Liver (tissue), 8 donors: ENCODE measurements at regions not wholly inside any gene's neighbourhood (a gene's known extent, or its start where the extent isn't known, plus 50 kb on each side); places are given as distances from the start of the nearest gene placed in this dataset.

ENCODE experiments used
- DNase-seq: peaks from one replicate; pipeline ENCODE4 v3.0.0-alpha.2; 2017; ENCODE audit warnings: low spot score
- H3K27ac ChIP-seq, 2 donors: one replicate each; pipeline ENCODE4 v1.7.0; 2013; ENCODE audit warnings: inconsistent platforms in 2 of 2, low read length in 2 of 2, control low read depth in 1 of 2, low read depth in 1 of 2, mild to moderate bottlenecking in 1 of 2
- H3K27me3 ChIP-seq, 4 donors: one replicate each; pipeline versions ENCODE4 v1.6.1 to v1.7.0; 2013; ENCODE audit warnings: low read length in 3 of 4, inconsistent platforms in 1 of 4, mild to moderate bottlenecking in 1 of 4, moderate library complexity in 1 of 4; ENCODE audit not compliant: control insufficient read depth in 4 of 4, insufficient read depth in 4 of 4
- H3K36me3 ChIP-seq, 4 donors: one replicate each; pipeline versions ENCODE4 v1.6.1 to v1.7.0; 2013; ENCODE audit warnings: low read length in 3 of 4, mild to moderate bottlenecking in 3 of 4, low read depth in 1 of 4, moderate library complexity in 1 of 4; ENCODE audit not compliant: control insufficient read depth in 4 of 4, insufficient read depth in 3 of 4
- H3K4me1 ChIP-seq, 4 donors: one replicate each; pipeline versions ENCODE4 v1.6.1 to v1.7.0; 2013; ENCODE audit warnings: low read length in 3 of 4, mild to moderate bottlenecking in 3 of 4, moderate library complexity in 1 of 4; ENCODE audit not compliant: control insufficient read depth in 4 of 4, insufficient read depth in 4 of 4
- H3K4me3 ChIP-seq, 3 donors: one replicate each; pipeline versions ENCODE4 v1.6.1 to v1.7.0; 2013; ENCODE audit warnings: low read length in 3 of 3, control low read depth in 1 of 3, low read depth in 1 of 3, mild to moderate bottlenecking in 1 of 3
- H3K9ac ChIP-seq, 2 donors: one replicate each; pipeline ENCODE4 v1.7.0; 2013; ENCODE audit warnings: low read length in 2 of 2, mild to moderate bottlenecking in 2 of 2, moderate library complexity in 2 of 2, control low read depth in 1 of 2, low read depth in 1 of 2
- H3K9me3 ChIP-seq, 4 donors: one replicate each; pipeline versions ENCODE4 v1.6.1 to v1.7.0; 2013; ENCODE audit warnings: low read length in 3 of 4; ENCODE audit not compliant: control insufficient read depth in 4 of 4
- ATF3 ChIP-seq: IDR thresholded peaks from 2 replicates; pipeline ENCODE4 v1.6.1; 2016; ENCODE audit warnings: antibody characterized with exemption
- EGR1 ChIP-seq, 2 donors: IDR thresholded peaks; 2 replicates each; pipeline ENCODE4 v1.6.1; 2016 to 2018; ENCODE audit warnings: antibody characterized with exemption in 2 of 2, low read depth in 2 of 2
- FOXA1 ChIP-seq: IDR thresholded peaks from 2 replicates; pipeline ENCODE4 v1.6.1; 2016; ENCODE audit warnings: antibody characterized with exemption
- FOXA2 ChIP-seq: IDR thresholded peaks from 2 replicates; pipeline ENCODE4 v1.6.1; 2016; ENCODE audit warnings: antibody characterized with exemption
- GABPA ChIP-seq, 2 donors: IDR thresholded peaks in 1 of 2; conservative IDR thresholded peaks in 1 of 2; 2 replicates each; pipeline ENCODE4 v1.6.1; 2016; ENCODE audit warnings: antibody characterized with exemption in 2 of 2, mild to moderate bottlenecking in 1 of 2, moderate library complexity in 1 of 2
- HNF4G ChIP-seq: IDR thresholded peaks from 2 replicates; pipeline ENCODE4 v1.6.1; 2016; ENCODE audit warnings: antibody characterized with exemption
- JUND ChIP-seq, 2 donors: IDR thresholded peaks; 2 replicates each; pipeline ENCODE4 v1.6.1; 2016; ENCODE audit warnings: antibody characterized with exemption in 2 of 2
- NR2F2 ChIP-seq: IDR thresholded peaks from 2 replicates; pipeline ENCODE4 v1.6.1; 2016; ENCODE audit warnings: antibody characterized with exemption
- RXRA ChIP-seq, 2 donors: IDR thresholded peaks; 2 replicates each; pipeline ENCODE4 v1.6.1; 2017 to 2018; ENCODE audit warnings: antibody characterized with exemption in 2 of 2, mild to moderate bottlenecking in 1 of 2
- SP1 ChIP-seq: IDR thresholded peaks from 2 replicates; pipeline ENCODE4 v1.6.1; 2018; ENCODE audit warnings: antibody characterized with exemption, mild to moderate bottlenecking
- TAF1 ChIP-seq: conservative IDR thresholded peaks from 2 replicates; pipeline ENCODE4 v1.6.1; 2016; ENCODE audit warnings: antibody characterized with exemption, mild to moderate bottlenecking
- YY1 ChIP-seq: IDR thresholded peaks from 2 replicates; pipeline ENCODE4 v1.6.1; 2016; ENCODE audit warnings: antibody characterized with exemption, mild to moderate bottlenecking
- WGBS: extraction: QIAGEN DNeasy Blood & Tissue Kit; methylation state at CpG from one replicate; pipeline ENCODE4 v1.1.7; 2013; 5-methylcytosine and 5-hydroxymethylcytosine counted together
- TF ChIP-seq, protein P1 (sequence below): IDR thresholded peaks from 2 replicates; pipeline ENCODE4 v1.6.1; 2016; ENCODE audit warnings: antibody characterized with exemption
- TF ChIP-seq, protein P2 (sequence below): IDR thresholded peaks from 2 replicates; pipeline ENCODE4 v1.6.1; 2016; ENCODE audit warnings: antibody characterized with exemption
- TF ChIP-seq, protein P3 (sequence below): fragments of 150-350 bp; IDR thresholded peaks from 2 replicates; pipeline ENCODE4 v1.5.1; 2017; ENCODE audit warnings: improper control_type of control experiment, low read depth, low read length; ENCODE audit not compliant: missing input control
- TF ChIP-seq, protein P4 (sequence below): IDR thresholded peaks from 2 replicates; pipeline ENCODE4 v1.6.1; 2016; ENCODE audit warnings: antibody characterized with exemption, mild to moderate bottlenecking
- donor health status: healthy.
- donor health status: healthy.
- donor health status: healthy.
- donor health status: healthy.
- donor health status: healthy.

DNA sequence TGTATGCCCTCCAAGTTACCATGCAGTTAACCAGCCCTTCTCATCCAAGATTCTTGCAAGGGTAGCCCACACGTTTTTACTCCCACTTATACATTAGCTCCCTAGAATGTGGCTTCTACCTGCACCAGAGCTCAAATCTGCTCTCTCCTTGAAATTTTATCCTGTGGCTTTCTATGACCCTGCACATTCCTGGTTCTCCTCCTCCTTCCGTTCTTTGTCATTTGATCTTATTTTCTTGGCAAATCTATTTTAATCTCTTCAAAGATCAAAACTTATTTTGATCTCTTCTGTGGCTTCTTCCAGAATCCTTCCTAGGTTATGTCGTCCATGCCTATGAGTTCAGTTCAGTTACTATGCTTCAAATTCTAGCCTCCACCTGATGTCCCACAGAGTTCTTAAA, 115.6 kb upstream of the GUCA2B start:
- WGBS, result 77% methylated on average over 3 of the region's 3 CpGs
- no peak overlapping the region for H3K9ac ChIP-seq
- H3K4me3 ChIP-seq, result no peak overlapping the region
- no peaks in the 10 kb centered on the region for H3K36me3 ChIP-seq
- H3K9me3 ChIP-seq, result no peaks in the 10 kb centered on the region
- H3K4me1 ChIP-seq, result peaks cover 0 to 14% (median 7%) of the 10 kb centered on the region in 4 donors
- TF ChIP-seq, protein P1, sequence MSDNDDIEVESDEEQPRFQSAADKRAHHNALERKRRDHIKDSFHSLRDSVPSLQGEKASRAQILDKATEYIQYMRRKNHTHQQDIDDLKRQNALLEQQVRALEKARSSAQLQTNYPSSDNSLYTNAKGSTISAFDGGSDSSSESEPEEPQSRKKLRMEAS, result no peak
- no peak for TF ChIP-seq ATF3
- TF ChIP-seq GABPA (IDR thresholded peaks at IDR 0.05 in 1 of 2, conservative IDR thresholded peaks at IDR 0.05 in 1 of 2), result no peak
- TF ChIP-seq FOXA2, result no peak
- TF ChIP-seq, protein P2, sequence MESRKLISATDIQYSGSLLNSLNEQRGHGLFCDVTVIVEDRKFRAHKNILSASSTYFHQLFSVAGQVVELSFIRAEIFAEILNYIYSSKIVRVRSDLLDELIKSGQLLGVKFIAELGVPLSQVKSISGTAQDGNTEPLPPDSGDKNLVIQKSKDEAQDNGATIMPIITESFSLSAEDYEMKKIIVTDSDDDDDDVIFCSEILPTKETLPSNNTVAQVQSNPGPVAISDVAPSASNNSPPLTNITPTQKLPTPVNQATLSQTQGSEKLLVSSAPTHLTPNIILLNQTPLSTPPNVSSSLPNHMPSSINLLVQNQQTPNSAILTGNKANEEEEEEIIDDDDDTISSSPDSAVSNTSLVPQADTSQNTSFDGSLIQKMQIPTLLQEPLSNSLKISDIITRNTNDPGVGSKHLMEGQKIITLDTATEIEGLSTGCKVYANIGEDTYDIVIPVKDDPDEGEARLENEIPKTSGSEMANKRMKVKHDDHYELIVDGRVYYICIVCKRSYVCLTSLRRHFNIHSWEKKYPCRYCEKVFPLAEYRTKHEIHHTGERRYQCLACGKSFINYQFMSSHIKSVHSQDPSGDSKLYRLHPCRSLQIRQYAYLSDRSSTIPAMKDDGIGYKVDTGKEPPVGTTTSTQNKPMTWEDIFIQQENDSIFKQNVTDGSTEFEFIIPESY, result no peak
- no peak for TF ChIP-seq RXRA (IDR thresholded peaks at IDR 0.05)
- no peak for TF ChIP-seq FOXA1
- TF ChIP-seq, protein P3, sequence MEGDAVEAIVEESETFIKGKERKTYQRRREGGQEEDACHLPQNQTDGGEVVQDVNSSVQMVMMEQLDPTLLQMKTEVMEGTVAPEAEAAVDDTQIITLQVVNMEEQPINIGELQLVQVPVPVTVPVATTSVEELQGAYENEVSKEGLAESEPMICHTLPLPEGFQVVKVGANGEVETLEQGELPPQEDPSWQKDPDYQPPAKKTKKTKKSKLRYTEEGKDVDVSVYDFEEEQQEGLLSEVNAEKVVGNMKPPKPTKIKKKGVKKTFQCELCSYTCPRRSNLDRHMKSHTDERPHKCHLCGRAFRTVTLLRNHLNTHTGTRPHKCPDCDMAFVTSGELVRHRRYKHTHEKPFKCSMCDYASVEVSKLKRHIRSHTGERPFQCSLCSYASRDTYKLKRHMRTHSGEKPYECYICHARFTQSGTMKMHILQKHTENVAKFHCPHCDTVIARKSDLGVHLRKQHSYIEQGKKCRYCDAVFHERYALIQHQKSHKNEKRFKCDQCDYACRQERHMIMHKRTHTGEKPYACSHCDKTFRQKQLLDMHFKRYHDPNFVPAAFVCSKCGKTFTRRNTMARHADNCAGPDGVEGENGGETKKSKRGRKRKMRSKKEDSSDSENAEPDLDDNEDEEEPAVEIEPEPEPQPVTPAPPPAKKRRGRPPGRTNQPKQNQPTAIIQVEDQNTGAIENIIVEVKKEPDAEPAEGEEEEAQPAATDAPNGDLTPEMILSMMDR, result no peak
- TF ChIP-seq HNF4G, result no peak
- no peak for TF ChIP-seq YY1
- TF ChIP-seq EGR1 (IDR thresholded peaks at IDR 0.05; ENCODE audit: low read depth in 2 of 2), result no peak
- no peak for TF ChIP-seq NR2F2
- TF ChIP-seq JUND (IDR thresholded peaks at IDR 0.05), result no peak
- no peak overlapping the region for H3K27ac ChIP-seq
- no peak for DNase-seq
- H3K27me3 ChIP-seq, result no peaks in the 10 kb centered on the region

- no peak overlapping the region for H3K27ac ChIP-seq
- DNase-seq, result no peak
- H3K9ac ChIP-seq, result no peak overlapping the region
- no peaks in the 10 kb centered on the region for H3K27me3 ChIP-seq
- peaks cover 0 to 14% (median 7%) of the 10 kb centered on the region in 4 donors for H3K4me1 ChIP-seq
- no peaks in the 10 kb centered on the region for H3K36me3 ChIP-seq
- TF ChIP-seq TAF1, result no peak
- no peak for TF ChIP-seq RXRA (IDR thresholded peaks at IDR 0.05)
- TF ChIP-seq, protein P2, result no peak
- no peak for TF ChIP-seq NR2F2
- TF ChIP-seq FOXA2, result no peak
- no peak for TF ChIP-seq SP1
- TF ChIP-seq, protein P4, sequence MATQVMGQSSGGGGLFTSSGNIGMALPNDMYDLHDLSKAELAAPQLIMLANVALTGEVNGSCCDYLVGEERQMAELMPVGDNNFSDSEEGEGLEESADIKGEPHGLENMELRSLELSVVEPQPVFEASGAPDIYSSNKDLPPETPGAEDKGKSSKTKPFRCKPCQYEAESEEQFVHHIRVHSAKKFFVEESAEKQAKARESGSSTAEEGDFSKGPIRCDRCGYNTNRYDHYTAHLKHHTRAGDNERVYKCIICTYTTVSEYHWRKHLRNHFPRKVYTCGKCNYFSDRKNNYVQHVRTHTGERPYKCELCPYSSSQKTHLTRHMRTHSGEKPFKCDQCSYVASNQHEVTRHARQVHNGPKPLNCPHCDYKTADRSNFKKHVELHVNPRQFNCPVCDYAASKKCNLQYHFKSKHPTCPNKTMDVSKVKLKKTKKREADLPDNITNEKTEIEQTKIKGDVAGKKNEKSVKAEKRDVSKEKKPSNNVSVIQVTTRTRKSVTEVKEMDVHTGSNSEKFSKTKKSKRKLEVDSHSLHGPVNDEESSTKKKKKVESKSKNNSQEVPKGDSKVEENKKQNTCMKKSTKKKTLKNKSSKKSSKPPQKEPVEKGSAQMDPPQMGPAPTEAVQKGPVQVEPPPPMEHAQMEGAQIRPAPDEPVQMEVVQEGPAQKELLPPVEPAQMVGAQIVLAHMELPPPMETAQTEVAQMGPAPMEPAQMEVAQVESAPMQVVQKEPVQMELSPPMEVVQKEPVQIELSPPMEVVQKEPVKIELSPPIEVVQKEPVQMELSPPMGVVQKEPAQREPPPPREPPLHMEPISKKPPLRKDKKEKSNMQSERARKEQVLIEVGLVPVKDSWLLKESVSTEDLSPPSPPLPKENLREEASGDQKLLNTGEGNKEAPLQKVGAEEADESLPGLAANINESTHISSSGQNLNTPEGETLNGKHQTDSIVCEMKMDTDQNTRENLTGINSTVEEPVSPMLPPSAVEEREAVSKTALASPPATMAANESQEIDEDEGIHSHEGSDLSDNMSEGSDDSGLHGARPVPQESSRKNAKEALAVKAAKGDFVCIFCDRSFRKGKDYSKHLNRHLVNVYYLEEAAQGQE, result no peak
- no peaks in the 10 kb centered on the region for H3K9me3 ChIP-seq
- WGBS, result 65% methylated on average over 1 of the region's 1 CpG
- no peak overlapping the region for H3K4me3 ChIP-seq
These were observed 116.0 kb upstream of the GUCA2B start for GRCh38 chr1:42037161-42037560.
